Hepatocyte (in vitro differentiated cells): ENCODE measurements at regions not wholly inside any gene's neighbourhood (a gene's known extent, or its start where the extent isn't known, plus 50 kb on each side); places are given as distances from the start of the nearest gene placed in this dataset.

Experiments
- DNase-seq: peaks from one replicate; pipeline ENCODE4 v3.0.0-alpha.2; 2016; ENCODE audit warnings: low spot score
- H2AFZ ChIP-seq: fragments of 200-600 bp; sonication (generic); 2 replicates; pipeline ENCODE4 v1.6.0; 2016; ENCODE audit warnings: antibody characterized with exemption, mild to moderate bottlenecking
- H3K27ac ChIP-seq: fragments of 200-600 bp; sonication (generic); 2 replicates; pipeline ENCODE4 v1.5.1; 2016; ENCODE audit warnings: mild to moderate bottlenecking
- H3K27me3 ChIP-seq: fragments of 200-600 bp; sonication (generic); 2 replicates; pipeline ENCODE4 v1.6.1; 2016
- H3K36me3 ChIP-seq: fragments of 200-600 bp; sonication (generic); replicated peaks from 2 replicates; pipeline ENCODE4 v1.5.1; 2016; ENCODE audit warnings: low read depth; ENCODE audit not compliant: insufficient read depth
- H3K4me1 ChIP-seq: fragments of 200-600 bp; sonication (generic); 2 replicates; pipeline ENCODE4 v1.5.1; 2016; ENCODE audit warnings: mild to moderate bottlenecking, moderate library complexity; ENCODE audit not compliant: insufficient read depth
- H3K4me2 ChIP-seq: fragments of 200-600 bp; sonication (generic); 2 replicates; pipeline ENCODE4 v1.6.0; 2016
- H3K4me3 ChIP-seq: fragments of 200-600 bp; sonication (generic); 2 replicates; pipeline ENCODE4 v1.5.1; 2016; ENCODE audit warnings: mild to moderate bottlenecking
- H3K79me2 ChIP-seq: fragments of 200-600 bp; sonication (generic); 2 replicates; pipeline ENCODE4 v1.6.0; 2017; ENCODE audit warnings: mild to moderate bottlenecking
- H3K9me2 ChIP-seq: fragments of 200-600 bp; sonication (generic); replicated peaks from 2 replicates; pipeline ENCODE4 v1.6.0; 2017; ENCODE audit warnings: mild to moderate bottlenecking; ENCODE audit not compliant: insufficient read depth
- H3K9me3 ChIP-seq: fragments of 200-600 bp; sonication (generic); 2 replicates; pipeline ENCODE4 v1.5.1; 2016; ENCODE audit warnings: low read depth, mild to moderate bottlenecking
- H4K20me1 ChIP-seq: fragments of 200-600 bp; sonication (generic); 2 replicates; pipeline ENCODE4 v1.6.0; 2016; ENCODE audit warnings: mild to moderate bottlenecking; ENCODE audit not compliant: insufficient read depth, poor library complexity, severe bottlenecking
- CTCF ChIP-seq: fragments of 200-600 bp; sonication (generic); IDR thresholded peaks from 2 replicates; pipeline ENCODE4 v1.5.1; 2016; ENCODE audit warnings: antibody characterized with exemption, mild to moderate bottlenecking; ENCODE audit not compliant: poor library complexity
- EZH2 ChIP-seq: fragments of 200-600 bp; sonication (generic); IDR thresholded peaks from 2 replicates; pipeline ENCODE4 v1.6.1; 2016; ENCODE audit warnings: antibody characterized with exemption, mild to moderate bottlenecking, borderline replicate concordance
- EZH2phosphoT487 ChIP-seq: fragments of 200-600 bp; sonication (generic); IDR thresholded peaks from one replicate; pipeline ENCODE4 v1.6.1; 2018; ENCODE audit warnings: antibody characterized with exemption, mild to moderate bottlenecking, low read depth, moderate library complexity; ENCODE audit not compliant: unreplicated experiment, severe bottlenecking
- WGBS: methylation state at CpG from one replicate; pipeline ENCODE4 v1.1.6; 2016; ENCODE audit warnings: low lambda C conversion rate; ENCODE audit errors: missing lambda C conversion rate; 5-methylcytosine and 5-hydroxymethylcytosine counted together

GRCh38 chr15:87667643-87668042 is 588.9 kb downstream of the NTRK3 start:
- WGBS: 87% methylated on average over 3 of the region's 3 CpGs
- Histone ChIP-seq H3K4me1 (no peaks in the 10 kb centered on the region), H2AFZ (no peak overlapping the region), H3K4me3 (no peak overlapping the region), H3K9me3 (no peaks in the 10 kb centered on the region), H3K36me3 (no peaks in the 10 kb centered on the region), H3K27ac (no peak overlapping the region), H3K27me3 (no peaks in the 10 kb centered on the region), H3K9me2 (no peaks in the 10 kb centered on the region), H4K20me1 (no peaks in the 10 kb centered on the region), H3K79me2 (no peaks in the 10 kb centered on the region), H3K4me2 (no peak overlapping the region)
- TF ChIP-seq EZH2 (no peak), EZH2phosphoT487 (no peak)
- DNase-seq: no peak

- H3K27me3 ChIP-seq: no peaks in the 10 kb centered on the region
- no peaks in the 10 kb centered on the region for H3K4me1 ChIP-seq
- no peak for DNase-seq
- no peak overlapping the region for H3K27ac ChIP-seq
- no peak overlapping the region for H3K4me3 ChIP-seq
- H3K9me3 ChIP-seq: no peaks in the 10 kb centered on the region
- TF ChIP-seq EZH2 (no peak), EZH2phosphoT487 (no peak)
- WGBS: 87% methylated on average over 6 of the region's 6 CpGs
- no peak overlapping the region for H3K4me2 ChIP-seq
- no peaks in the 10 kb centered on the region for H3K36me3 ChIP-seq
- no peaks in the 10 kb centered on the region for H3K9me2 ChIP-seq
- no peak overlapping the region for H2AFZ ChIP-seq
- no peaks in the 10 kb centered on the region for H4K20me1 ChIP-seq
- no peaks in the 10 kb centered on the region for H3K79me2 ChIP-seq
These were observed 594.0 kb downstream of the NTRK3 start for GRCh38 chr15:87662575-87662974.

- no peak for TF ChIP-seq EZH2phosphoT487
- no peak for TF ChIP-seq CTCF
- no peak for TF ChIP-seq EZH2
- Histone ChIP-seq H3K4me2 (no peak overlapping the region), H3K9me3 (no peaks in the 10 kb centered on the region), H4K20me1 (no peaks in the 10 kb centered on the region), H3K27me3 (no peaks in the 10 kb centered on the region), H2AFZ (no peak overlapping the region), H3K79me2 (no peaks in the 10 kb centered on the region), H3K9me2 (no peaks in the 10 kb centered on the region), H3K27ac (no peak overlapping the region), H3K36me3 (no peaks in the 10 kb centered on the region), H3K4me3 (no peak overlapping the region), H3K4me1 (no peaks in the 10 kb centered on the region)
- WGBS: 90% methylated on average over 3 of the region's 3 CpGs
- DNase-seq: no peak
These were observed 594.8 kb downstream of the NTRK3 start for GRCh38 chr15:87661454-87662355.

- TF ChIP-seq CTCF (peak; percentile 31), EZH2 (no peak)
- no peaks in the 10 kb centered on the region for H4K20me1 ChIP-seq
- no peaks in the 10 kb centered on the region for H3K9me3 ChIP-seq
- H3K9me2 ChIP-seq: no peaks in the 10 kb centered on the region
- no peak for DNase-seq
- H3K36me3 ChIP-seq: no peaks in the 10 kb centered on the region
- H3K27me3 ChIP-seq: no peaks in the 10 kb centered on the region
- H2AFZ ChIP-seq: no peak overlapping the region
- H3K27ac ChIP-seq: peak overlapping the region; percentile 6
- no peaks in the 10 kb centered on the region for H3K4me1 ChIP-seq
- H3K4me3 ChIP-seq: no peak overlapping the region
- WGBS: 68% methylated on average over 2 of the region's 2 CpGs
- no peaks in the 10 kb centered on the region for H3K79me2 ChIP-seq
- H3K4me2 ChIP-seq: no peak overlapping the region
These were observed 596.0 kb downstream of the NTRK3 start for GRCh38 chr15:87660251-87661129.
